Astrocyte (in vitro differentiated cells and primary cell): ENCODE measurements at regions not wholly inside any gene's neighbourhood (a gene's known extent, or its start where the extent isn't known, plus 50 kb on each side); places are given as distances from the start of the nearest gene placed in this dataset.

ENCODE experiments used
- DNase-seq: peaks from one replicate; pipeline ENCODE4 v3.0.0-alpha.2; 2010; ENCODE audit warnings: low read depth
- FAIRE-seq: peaks from 2 replicates; lab custom pipeline; 2011; peaks lifted over from hg19 to GRCh38; lab: Jason Lieb, UNC
- H2AFZ ChIP-seq: 2 replicates; pipeline ENCODE4 v1.6.0; 2012; ENCODE audit warnings: low read depth, low read length, inconsistent platforms
- H3K27ac ChIP-seq: 2 replicates; pipeline ENCODE4 v1.5.1; 2011; ENCODE audit warnings: low read depth, low read length, inconsistent platforms
- H3K27me3 ChIP-seq: 2 replicates; pipeline ENCODE4 v1.6.0; 2011; ENCODE audit warnings: low read length, inconsistent platforms; ENCODE audit not compliant: insufficient read depth
- H3K36me3 ChIP-seq: 2 replicates; pipeline ENCODE4 v1.5.1; 2011; ENCODE audit warnings: low read length, inconsistent platforms; ENCODE audit not compliant: insufficient read depth
- H3K4me1 ChIP-seq: 2 replicates; pipeline ENCODE4 v1.5.1; 2011; ENCODE audit warnings: low read length, inconsistent platforms; ENCODE audit not compliant: insufficient read depth
- H3K4me2 ChIP-seq: 2 replicates; pipeline ENCODE4 v1.6.0; 2012; ENCODE audit warnings: low read length, inconsistent platforms
- H3K4me3 ChIP-seq: 2 replicates; pipeline ENCODE4 v1.5.1; 2011; ENCODE audit warnings: low read depth, mild to moderate bottlenecking, low read length, inconsistent platforms; ENCODE audit not compliant: insufficient read depth
- H3K79me2 ChIP-seq: 2 replicates; pipeline ENCODE4 v1.6.0; 2012; ENCODE audit warnings: mild to moderate bottlenecking, low read length, inconsistent platforms; ENCODE audit not compliant: insufficient read depth
- H3K9ac ChIP-seq: 2 replicates; pipeline ENCODE4 v1.6.0; 2012; ENCODE audit warnings: mild to moderate bottlenecking, low read length, inconsistent platforms
- H3K9me3 ChIP-seq: 2 replicates; pipeline ENCODE4 v1.5.1; 2012; ENCODE audit warnings: low read depth, mild to moderate bottlenecking, low read length, inconsistent platforms; ENCODE audit not compliant: insufficient read depth
- H4K20me1 ChIP-seq: 2 replicates; pipeline ENCODE4 v1.6.0; 2012; ENCODE audit warnings: low read length, inconsistent platforms; ENCODE audit not compliant: insufficient read depth
- H3K27ac Mint-ChIP-seq: one replicate; pipeline ENCODE4 v1.8.0; 2021; ENCODE audit warnings: mild to moderate bottlenecking, mixed read lengths; ENCODE audit not compliant: unreplicated experiment
- H3K27me3 Mint-ChIP-seq: one replicate; pipeline ENCODE4 v1.8.0; 2021; ENCODE audit warnings: low read depth, mixed read lengths; ENCODE audit not compliant: unreplicated experiment
- H3K36me3 Mint-ChIP-seq: one replicate; pipeline ENCODE4 v1.8.0; 2021; ENCODE audit warnings: low read depth, mixed read lengths; ENCODE audit not compliant: unreplicated experiment
- H3K4me1 Mint-ChIP-seq: one replicate; pipeline ENCODE4 v1.8.0; 2021; ENCODE audit warnings: low read depth, mixed read lengths; ENCODE audit not compliant: unreplicated experiment
- H3K4me3 Mint-ChIP-seq: one replicate; pipeline ENCODE4 v1.8.0; 2021; ENCODE audit warnings: mild to moderate bottlenecking, moderate library complexity, mixed read lengths; ENCODE audit not compliant: unreplicated experiment
- H3K9me3 Mint-ChIP-seq: one replicate; pipeline ENCODE4 v1.8.0; 2021; ENCODE audit warnings: mild to moderate bottlenecking, mixed read lengths; ENCODE audit not compliant: unreplicated experiment
- CTCF ChIP-seq: IDR thresholded peaks from 2 replicates; pipeline ENCODE4 v1.5.1; 2011; ENCODE audit warnings: low read depth, mild to moderate bottlenecking, inconsistent platforms, low read length, moderate library complexity; ENCODE audit not compliant: insufficient read depth
- EZH2 ChIP-seq: IDR thresholded peaks from 2 replicates; pipeline ENCODE4 v1.6.1; 2012; ENCODE audit warnings: mild to moderate bottlenecking, low read length, inconsistent platforms; ENCODE audit not compliant: insufficient read depth

GRCh38 chr17:77345260-77345910 is 204.6 kb downstream of the SEC14L1 start:
- Histone ChIP-seq H3K4me3 (no peak overlapping the region), H3K27ac (no peak overlapping the region), H3K79me2 (peaks cover 64% of the 10 kb centered on the region), H3K9me3 (no peaks in the 10 kb centered on the region), H3K4me2 (no peak overlapping the region), H3K9ac (no peak overlapping the region), H3K27me3 (no peaks in the 10 kb centered on the region), H4K20me1 (peaks cover 57% of the 10 kb centered on the region), H3K36me3 (no peaks in the 10 kb centered on the region), H3K4me1 (peaks cover 11% of the 10 kb centered on the region), H2AFZ (no peak overlapping the region)
- Mint-ChIP-seq H3K36me3 (peaks cover 3% of the 10 kb centered on the region), H3K27ac (no peak overlapping the region), H3K4me3 (no peak overlapping the region), H3K27me3 (no peaks in the 10 kb centered on the region), H3K9me3 (peaks cover 13% of the 10 kb centered on the region), H3K4me1 (peaks cover 7% of the 10 kb centered on the region)
- DNase-seq (no peak), FAIRE-seq (no peak)
- no peak for TF ChIP-seq CTCF
- TF ChIP-seq EZH2: no peak

- no peaks in the 10 kb centered on the region for H3K27me3 Mint-ChIP-seq
- peaks cover 13% of the 10 kb centered on the region for H3K4me1 Mint-ChIP-seq
- peaks cover 3% of the 10 kb centered on the region for H3K36me3 Mint-ChIP-seq
- Histone ChIP-seq H3K79me2 (peaks cover 75% of the 10 kb centered on the region), H3K9ac (no peak overlapping the region), H3K4me1 (peaks cover 24% of the 10 kb centered on the region), H2AFZ (no peak overlapping the region), H3K27ac (no peak overlapping the region), H4K20me1 (peaks cover 64% of the 10 kb centered on the region), H3K36me3 (no peaks in the 10 kb centered on the region), H3K27me3 (no peaks in the 10 kb centered on the region), H3K4me3 (no peak overlapping the region), H3K4me2 (no peak overlapping the region), H3K9me3 (no peaks in the 10 kb centered on the region)
- H3K9me3 Mint-ChIP-seq: peaks cover 13% of the 10 kb centered on the region
- TF ChIP-seq EZH2: no peak
- no peak for TF ChIP-seq CTCF
- FAIRE-seq (no peak), DNase-seq (no peak)
- no peak overlapping the region for H3K4me3 Mint-ChIP-seq
- no peak overlapping the region for H3K27ac Mint-ChIP-seq
Observed at GRCh38 chr17:77346765-77347164, 206.0 kb downstream of the SEC14L1 start.

GRCh38 chr17:77347544-77347943 is 206.8 kb downstream of the SEC14L1 start:
- Histone ChIP-seq H3K4me1 (peaks cover 19% of the 10 kb centered on the region), H3K9ac (no peak overlapping the region), H3K27me3 (no peaks in the 10 kb centered on the region), H3K36me3 (no peaks in the 10 kb centered on the region), H3K4me3 (no peak overlapping the region), H3K4me2 (no peak overlapping the region), H3K79me2 (peaks cover 79% of the 10 kb centered on the region), H3K9me3 (no peaks in the 10 kb centered on the region), H3K27ac (no peak overlapping the region), H2AFZ (no peak overlapping the region), H4K20me1 (peaks cover 69% of the 10 kb centered on the region)
- TF ChIP-seq CTCF (no peak), EZH2 (no peak)
- peaks cover 3% of the 10 kb centered on the region for H3K36me3 Mint-ChIP-seq
- no peak overlapping the region for H3K4me3 Mint-ChIP-seq
- H3K27ac Mint-ChIP-seq: no peak overlapping the region
- H3K27me3 Mint-ChIP-seq: no peaks in the 10 kb centered on the region
- peaks cover 9% of the 10 kb centered on the region for H3K4me1 Mint-ChIP-seq
- DNase-seq: no peak
- peaks cover 13% of the 10 kb centered on the region for H3K9me3 Mint-ChIP-seq
- no peak for FAIRE-seq
